GM13977 (cell line): ENCODE measurements at regions not wholly inside any gene's neighbourhood (a gene's known extent, or its start where the extent isn't known, plus 50 kb on each side); places are given as distances from the start of the nearest gene placed in this dataset.

ENCODE experiments used
- DNase-seq: peaks from one replicate; pipeline ENCODE4 v3.0.0; 2012; ENCODE audit warnings: low spot score
- in situ Hi-C: fragments of 300-500 bp; cut with MboI; formaldehyde crosslinking; loops from one replicate; pipeline ENCODE4 v1.12.0; 2022; ENCODE audit warnings: low sequenced_read_pairs, low pct_unique_long_range_greater_than_20kb, mixed read lengths, inconsistent platforms; ENCODE audit not compliant: unreplicated experiment
- TF ChIP-seq, protein P1 (sequence below): IDR thresholded peaks from 2 replicates; pipeline ENCODE4 v1.5.1; 2012; ENCODE audit warnings: mild to moderate bottlenecking, control low read depth; ENCODE audit not compliant: insufficient read depth; ENCODE audit errors: extremely low read depth, missing control alignments

DNA sequence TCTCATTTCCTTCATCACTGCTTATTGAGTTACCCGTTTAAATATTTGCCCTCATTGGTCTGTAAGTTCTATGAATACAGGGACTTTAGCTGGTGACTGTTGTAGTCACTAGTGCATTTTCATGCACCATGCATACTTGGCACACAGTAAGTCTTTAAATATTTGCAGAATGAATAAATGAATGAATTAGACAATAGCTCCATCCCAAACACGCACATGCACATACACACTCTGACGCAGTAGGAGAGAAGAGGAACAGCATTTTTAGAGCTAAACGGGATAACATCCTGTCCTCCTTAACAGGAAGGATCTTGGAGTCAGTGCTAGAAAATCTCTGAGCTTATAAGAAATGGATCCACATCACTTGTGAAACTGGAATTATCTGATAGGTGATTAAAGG is 447.7 kb downstream of the KIF4B start:
- in situ Hi-C loops = no loop called here
- TF ChIP-seq, protein P1, sequence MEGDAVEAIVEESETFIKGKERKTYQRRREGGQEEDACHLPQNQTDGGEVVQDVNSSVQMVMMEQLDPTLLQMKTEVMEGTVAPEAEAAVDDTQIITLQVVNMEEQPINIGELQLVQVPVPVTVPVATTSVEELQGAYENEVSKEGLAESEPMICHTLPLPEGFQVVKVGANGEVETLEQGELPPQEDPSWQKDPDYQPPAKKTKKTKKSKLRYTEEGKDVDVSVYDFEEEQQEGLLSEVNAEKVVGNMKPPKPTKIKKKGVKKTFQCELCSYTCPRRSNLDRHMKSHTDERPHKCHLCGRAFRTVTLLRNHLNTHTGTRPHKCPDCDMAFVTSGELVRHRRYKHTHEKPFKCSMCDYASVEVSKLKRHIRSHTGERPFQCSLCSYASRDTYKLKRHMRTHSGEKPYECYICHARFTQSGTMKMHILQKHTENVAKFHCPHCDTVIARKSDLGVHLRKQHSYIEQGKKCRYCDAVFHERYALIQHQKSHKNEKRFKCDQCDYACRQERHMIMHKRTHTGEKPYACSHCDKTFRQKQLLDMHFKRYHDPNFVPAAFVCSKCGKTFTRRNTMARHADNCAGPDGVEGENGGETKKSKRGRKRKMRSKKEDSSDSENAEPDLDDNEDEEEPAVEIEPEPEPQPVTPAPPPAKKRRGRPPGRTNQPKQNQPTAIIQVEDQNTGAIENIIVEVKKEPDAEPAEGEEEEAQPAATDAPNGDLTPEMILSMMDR = no peak
- DNase-seq = no peak

DNA sequence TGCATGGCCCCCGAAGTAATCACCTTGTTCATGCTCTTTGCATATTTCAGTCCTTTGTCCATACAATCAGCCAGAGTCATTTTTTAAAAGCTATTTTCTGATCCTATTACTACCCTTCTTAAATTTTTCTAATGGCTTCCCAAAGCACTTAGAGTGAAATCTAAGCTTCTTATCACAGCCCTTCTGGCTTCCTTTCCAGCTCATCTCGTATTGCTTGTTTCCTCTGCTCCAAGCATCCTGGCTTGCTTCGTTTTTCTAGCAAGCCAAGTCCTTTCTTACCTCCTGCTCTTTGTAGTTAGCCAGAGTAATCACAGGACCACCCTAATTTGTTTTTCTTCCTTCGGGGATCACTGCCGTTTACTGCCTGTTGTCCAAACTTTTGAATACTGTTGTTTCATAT is 453.3 kb downstream of the KIF4B start:
- no peak for DNase-seq
- in situ Hi-C loops = no loop called here
- TF ChIP-seq, protein P1 = no peak

DNA sequence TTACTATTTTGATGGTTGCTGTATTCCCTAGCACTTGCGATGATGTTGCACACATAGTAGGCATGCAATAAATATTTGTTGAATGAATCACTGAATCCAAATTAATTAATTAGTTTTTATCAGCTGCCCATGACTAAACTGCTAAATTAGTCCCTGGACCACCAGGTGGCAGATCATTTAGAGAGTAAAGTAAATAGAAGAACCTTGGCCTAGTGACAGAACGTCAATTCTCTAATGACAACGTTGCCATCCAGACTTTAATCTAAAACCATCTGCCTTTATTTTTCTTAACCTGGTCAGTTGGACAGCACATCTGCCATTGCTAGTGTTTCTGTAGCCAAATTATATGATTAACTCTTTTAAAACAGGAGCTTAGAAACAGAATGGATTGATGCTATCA is 457.5 kb downstream of the KIF4B start:
- DNase-seq = no peak
- in situ Hi-C loops = no loop called here
- TF ChIP-seq, protein P1 = no peak

DNA sequence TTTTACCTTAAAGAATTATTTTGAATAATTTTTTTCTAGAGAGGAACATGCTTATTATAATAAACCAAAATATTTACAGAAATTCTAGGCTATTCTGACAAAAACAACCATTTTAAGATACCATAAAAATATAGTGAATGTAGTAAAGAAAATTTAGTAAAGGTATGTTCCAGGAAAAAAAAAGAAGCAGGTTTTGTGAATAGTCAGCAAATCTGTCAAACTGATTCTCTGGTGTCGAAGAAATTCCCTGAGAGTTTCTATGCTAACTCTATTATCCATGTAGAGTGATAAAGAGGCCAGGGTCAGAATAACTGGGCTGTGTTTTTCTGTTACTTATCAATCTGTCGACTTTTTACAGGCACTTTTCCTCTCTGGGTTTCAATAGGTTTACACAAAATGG is 459.2 kb downstream of the KIF4B start:
- TF ChIP-seq, protein P1 = no peak
- no peak for DNase-seq
- in situ Hi-C loops = no loop called here

DNA sequence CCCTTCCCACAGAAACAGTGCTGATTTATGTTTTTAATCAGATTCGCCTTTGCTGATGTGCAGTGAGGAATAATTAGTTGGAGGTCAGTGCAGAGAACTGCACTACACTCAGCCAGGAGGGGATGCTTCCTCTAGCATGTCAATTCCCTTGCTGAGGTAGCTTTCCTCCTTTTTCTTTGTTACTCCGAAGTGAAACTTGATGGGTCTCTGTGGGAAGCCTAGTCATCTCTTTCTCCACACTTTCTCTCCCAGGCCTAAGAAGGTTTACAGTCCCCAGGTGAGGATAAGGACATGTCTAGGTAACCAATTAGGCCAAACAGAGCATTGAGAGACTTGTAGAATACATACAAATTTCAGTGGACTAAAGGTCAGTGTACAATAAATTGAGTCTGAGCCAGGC is 461.8 kb downstream of the KIF4B start:
- DNase-seq = no peak
- TF ChIP-seq, protein P1 = no peak

DNA sequence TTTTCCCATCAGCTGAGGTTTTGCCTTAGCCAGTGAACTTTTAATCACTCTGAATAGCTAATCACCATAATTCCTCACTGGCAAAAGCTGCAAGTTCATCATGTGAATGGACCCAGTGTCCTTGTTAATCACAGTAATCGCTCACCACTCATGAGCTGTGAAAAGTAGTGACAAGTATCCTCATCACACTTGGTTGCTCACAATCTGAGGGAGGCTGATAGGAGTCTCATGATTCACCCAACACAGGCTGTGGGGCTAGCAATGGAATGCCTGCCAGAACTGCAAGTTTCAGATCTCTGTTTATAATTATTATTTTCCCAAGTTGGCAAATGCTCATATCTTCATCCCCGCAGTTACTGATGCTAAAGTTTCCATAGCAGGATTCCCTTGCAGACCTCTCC is 467.2 kb downstream of the KIF4B start:
- in situ Hi-C loops = no loop called here
- DNase-seq = no peak
- TF ChIP-seq, protein P1 = no peak

More for the DNA sequence above, 461.8 kb downstream of the KIF4B start:
- in situ Hi-C loops = no loop called here

DNA sequence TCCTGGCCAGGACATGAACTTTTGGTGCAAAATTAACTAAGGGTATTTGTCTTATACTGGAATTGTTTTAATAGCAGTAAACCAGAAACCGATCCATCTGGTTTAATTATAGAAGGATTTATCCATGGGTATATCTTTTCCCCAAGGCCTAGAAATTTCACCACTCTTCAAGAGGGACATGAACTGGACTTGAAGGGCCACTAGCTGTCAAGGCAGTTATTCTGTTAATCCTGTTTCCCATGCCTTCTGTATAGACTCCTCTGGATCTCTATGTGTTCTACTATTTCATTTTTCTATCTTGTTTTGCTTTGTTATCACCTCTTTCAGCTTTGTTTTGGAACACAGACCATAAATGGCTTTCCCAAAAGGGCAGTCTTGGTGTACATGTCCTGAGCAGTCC is 467.6 kb downstream of the KIF4B start:
- in situ Hi-C loops = no loop called here
- TF ChIP-seq, protein P1 = no peak
- DNase-seq = no peak
